PFSK-1 (cell line): ENCODE measurements at regions not wholly inside any gene's neighbourhood (a gene's known extent, or its start where the extent isn't known, plus 50 kb on each side); places are given as distances from the start of the nearest gene placed in this dataset.

ENCODE experiments used
- POLR2AphosphoS5 ChIP-seq: IDR thresholded peaks from 2 replicates; pipeline ENCODE4 v1.6.1; 2012; ENCODE audit warnings: low read depth, mild to moderate bottlenecking, control low read depth, low read length, moderate library complexity
- SIN3A ChIP-seq: IDR thresholded peaks from 2 replicates; pipeline ENCODE4 v1.6.1; 2012; ENCODE audit warnings: mild to moderate bottlenecking, low read length, moderate library complexity, borderline replicate concordance; ENCODE audit not compliant: insufficient read depth
- TAF1 ChIP-seq: IDR thresholded peaks from 2 replicates; pipeline ENCODE4 v1.6.1; 2012; ENCODE audit warnings: low read length, control low read depth, borderline replicate concordance; ENCODE audit not compliant: insufficient read depth

GRCh38 chr1:238346340-238346739 is 455.6 kb upstream of the ZP4 start:
- TF ChIP-seq TAF1 (no peak), POLR2AphosphoS5 (no peak), SIN3A (no peak)
